ENCODE measurements at regions not wholly inside any gene's neighbourhood (a gene's known extent, or its start where the extent isn't known, plus 50 kb on each side); places are given as distances from the start of the nearest gene placed in this dataset.

GRCh38 chr15:25180606-25181292, 226.0 kb downstream of the SNRPN start:
- intact Hi-C loops (cut with DNase I), result no loop called here
- Histone ChIP-seq H3K27ac (no peak overlapping the region), H3K36me3 (no peaks in the 10 kb centered on the region), H3K4me3 (no peak overlapping the region), H3K27me3 (replicated peaks; ENCODE audit: insufficient read depth) (no peaks in the 10 kb centered on the region), H3K4me1 (replicated peaks) (no peaks in the 10 kb centered on the region), H3K9me3 (no peaks in the 10 kb centered on the region)
- DNase-seq (ENCODE audit: low spot score), result no peak
- TF ChIP-seq POLR2A (IDR thresholded peaks at IDR 0.05), result no peak
- TF ChIP-seq CTCF (IDR thresholded peaks at IDR 0.05), result no peak
- TF ChIP-seq POLR2AphosphoS5 (IDR thresholded peaks at IDR 0.05), result no peak
- 82% methylated on average over 12 of the region's 15 CpGs for WGBS

GRCh38 chr15:25181293-25182097, 226.7 kb downstream of the SNRPN start:
- no peak overlapping the region for H3K4me3 ChIP-seq
- no peaks in the 10 kb centered on the region for H3K27me3 ChIP-seq (replicated peaks; ENCODE audit: insufficient read depth)
- WGBS, result 89% methylated on average over 17 of the region's 17 CpGs
- H3K36me3 ChIP-seq, result no peaks in the 10 kb centered on the region
- no peak overlapping the region for H3K27ac ChIP-seq
- no peaks in the 10 kb centered on the region for H3K4me1 ChIP-seq (replicated peaks)
- intact Hi-C loops (cut with DNase I), result no loop called here
- no peak for DNase-seq (ENCODE audit: low spot score)
- TF ChIP-seq POLR2A (IDR thresholded peaks at IDR 0.05) (no peak), CTCF (IDR thresholded peaks at IDR 0.05) (no peak), POLR2AphosphoS5 (IDR thresholded peaks at IDR 0.05) (no peak)
- no peaks in the 10 kb centered on the region for H3K9me3 ChIP-seq

GRCh38 chr15:25182098-25182478, 227.3 kb downstream of the SNRPN start:
- no peaks in the 10 kb centered on the region for H3K9me3 ChIP-seq
- no peak overlapping the region for H3K27ac ChIP-seq
- no peak for TF ChIP-seq POLR2A (IDR thresholded peaks at IDR 0.05)
- no peak for TF ChIP-seq CTCF (IDR thresholded peaks at IDR 0.05)
- TF ChIP-seq POLR2AphosphoS5 (IDR thresholded peaks at IDR 0.05), result no peak
- no peak for DNase-seq (ENCODE audit: low spot score)
- 96% methylated on average over 6 of the region's 6 CpGs for WGBS
- H3K27me3 ChIP-seq (replicated peaks; ENCODE audit: insufficient read depth), result no peaks in the 10 kb centered on the region
- no peaks in the 10 kb centered on the region for H3K36me3 ChIP-seq
- intact Hi-C loops (cut with DNase I), result no loop called here
- no peak overlapping the region for H3K4me3 ChIP-seq
- H3K4me1 ChIP-seq (replicated peaks), result no peaks in the 10 kb centered on the region

- no peaks in the 10 kb centered on the region for H3K36me3 ChIP-seq
- H3K9me3 ChIP-seq, result no peaks in the 10 kb centered on the region
- no peak overlapping the region for H3K27ac ChIP-seq
- no peak for DNase-seq (ENCODE audit: low spot score)
- intact Hi-C loops (cut with DNase I), result no loop called here
- H3K27me3 ChIP-seq (replicated peaks; ENCODE audit: insufficient read depth), result no peaks in the 10 kb centered on the region
- no peak overlapping the region for H3K4me3 ChIP-seq
- H3K4me1 ChIP-seq (replicated peaks), result no peaks in the 10 kb centered on the region
- WGBS, result 87% methylated on average over 13 of the region's 14 CpGs
- TF ChIP-seq POLR2A (IDR thresholded peaks at IDR 0.05) (no peak), POLR2AphosphoS5 (IDR thresholded peaks at IDR 0.05) (no peak), CTCF (IDR thresholded peaks at IDR 0.05) (no peak)
These were observed 228.1 kb downstream of the SNRPN start for GRCh38 chr15:25182736-25183445.
